Muscle layer of duodenum (tissue), 2 donors: ENCODE measurements at regions not wholly inside any gene's neighbourhood (a gene's known extent, or its start where the extent isn't known, plus 50 kb on each side); places are given as distances from the start of the nearest gene placed in this dataset.

Source experiments
- H3K27ac ChIP-seq: one replicate; pipeline ENCODE4 v1.7.0; 2013; ENCODE audit warnings: mild to moderate bottlenecking, low read length
- H3K27me3 ChIP-seq: one replicate; pipeline ENCODE4 v1.7.0; 2013; ENCODE audit warnings: low read depth, mild to moderate bottlenecking, control low read depth, low read length
- H3K36me3 ChIP-seq, 2 donors: one replicate each; pipeline ENCODE4 v1.7.0; 2013; ENCODE audit warnings: low read length in 2 of 2, control low read depth in 1 of 2, mild to moderate bottlenecking in 1 of 2; ENCODE audit not compliant: insufficient read depth in 2 of 2, control insufficient read depth in 1 of 2
- H3K4me1 ChIP-seq, 2 donors: one replicate each; pipeline ENCODE4 v1.7.0; 2013; ENCODE audit warnings: low read length in 2 of 2, mild to moderate bottlenecking in 2 of 2, control low read depth in 1 of 2, moderate library complexity in 1 of 2; ENCODE audit not compliant: insufficient read depth in 2 of 2, control insufficient read depth in 1 of 2
- H3K4me3 ChIP-seq, 2 donors: one replicate each; pipeline ENCODE4 v1.7.0; 2013; ENCODE audit warnings: low read length in 2 of 2, low read depth in 1 of 2, mild to moderate bottlenecking in 1 of 2
- H3K9me3 ChIP-seq, 2 donors: one replicate each; pipeline ENCODE4 v1.7.0; 2013; ENCODE audit warnings: low read length in 2 of 2, control low read depth in 1 of 2, mild to moderate bottlenecking in 1 of 2; ENCODE audit not compliant: control insufficient read depth in 1 of 2
- donor health status: healthy.

- Histone ChIP-seq H3K9me3 (peaks cover 4% of the 10 kb centered on the region in 2 donors), H3K27ac (no peak overlapping the region), H3K4me3 (no peak overlapping the region), H3K27me3 (no peaks in the 10 kb centered on the region), H3K4me1 (peaks cover 0 to 4% of the 10 kb centered on the region in 2 donors), H3K36me3 (no peaks in the 10 kb centered on the region)
These were observed 445.7 kb upstream of the CDH4 start for GRCh38 chr20:60806354-60806753.

GRCh38 chr20:60806824-60807223 is 445.2 kb upstream of the CDH4 start:
- Histone ChIP-seq H3K27me3 (no peaks in the 10 kb centered on the region), H3K4me1 (peaks cover 0 to 4% of the 10 kb centered on the region in 2 donors)

GRCh38 chr20:60808003-60808672 is 443.9 kb upstream of the CDH4 start:
- H3K4me1 ChIP-seq: peaks cover 0 to 4% of the 10 kb centered on the region in 2 donors
- H3K27ac ChIP-seq: no peak overlapping the region
- no peak overlapping the region for H3K4me3 ChIP-seq
- no peaks in the 10 kb centered on the region for H3K27me3 ChIP-seq
- peaks cover 0 to 4% of the 10 kb centered on the region in 2 donors for H3K9me3 ChIP-seq
- H3K36me3 ChIP-seq: no peaks in the 10 kb centered on the region

More at GRCh38 chr20:60806824-60807223, 445.2 kb upstream of the CDH4 start:
- Histone ChIP-seq H3K9me3 (peaks cover 0 to 4% of the 10 kb centered on the region in 2 donors), H3K36me3 (no peaks in the 10 kb centered on the region), H3K4me3 (no peak overlapping the region), H3K27ac (no peak overlapping the region)

GRCh38 chr20:60808701-60809100 is 443.4 kb upstream of the CDH4 start:
- H3K27me3 ChIP-seq: no peaks in the 10 kb centered on the region
- H3K9me3 ChIP-seq: peaks cover 0 to 4% of the 10 kb centered on the region in 2 donors
- H3K36me3 ChIP-seq: no peaks in the 10 kb centered on the region
- peaks cover 0 to 4% of the 10 kb centered on the region in 2 donors for H3K4me1 ChIP-seq
- no peak overlapping the region for H3K27ac ChIP-seq
- H3K4me3 ChIP-seq: no peak overlapping the region

- Histone ChIP-seq H3K4me1 (no peaks in the 10 kb centered on the region), H3K4me3 (no peak overlapping the region), H3K36me3 (no peaks in the 10 kb centered on the region), H3K27me3 (no peaks in the 10 kb centered on the region), H3K27ac (no peak overlapping the region), H3K9me3 (peaks cover 0 to 4% of the 10 kb centered on the region in 2 donors)
These were observed 441.5 kb upstream of the CDH4 start for GRCh38 chr20:60810561-60810960.

- no peaks in the 10 kb centered on the region for H3K36me3 ChIP-seq
- H3K27me3 ChIP-seq: no peaks in the 10 kb centered on the region
- no peak overlapping the region for H3K27ac ChIP-seq
- no peaks in the 10 kb centered on the region for H3K4me1 ChIP-seq
- no peak overlapping the region for H3K4me3 ChIP-seq
- H3K9me3 ChIP-seq: peaks cover 0 to 4% of the 10 kb centered on the region in 2 donors
These were observed 439.5 kb upstream of the CDH4 start for GRCh38 chr20:60812561-60812960.

- no peaks in the 10 kb centered on the region for H3K36me3 ChIP-seq
- peaks cover 0 to 4% of the 10 kb centered on the region in 2 donors for H3K9me3 ChIP-seq
- H3K4me3 ChIP-seq: no peak overlapping the region
- no peak overlapping the region for H3K27ac ChIP-seq
- H3K4me1 ChIP-seq: no peaks in the 10 kb centered on the region
- H3K27me3 ChIP-seq: no peaks in the 10 kb centered on the region
These were observed 439.0 kb upstream of the CDH4 start for GRCh38 chr20:60813066-60813465.

GRCh38 chr20:60815656-60816055 is 436.4 kb upstream of the CDH4 start:
- Histone ChIP-seq H3K9me3 (no peaks in the 10 kb centered on the region), H3K27ac (no peak overlapping the region), H3K36me3 (no peaks in the 10 kb centered on the region), H3K27me3 (no peaks in the 10 kb centered on the region), H3K4me1 (no peaks in the 10 kb centered on the region), H3K4me3 (no peak overlapping the region)

GRCh38 chr20:60816901-60817300 is 435.2 kb upstream of the CDH4 start:
- Histone ChIP-seq H3K9me3 (no peaks in the 10 kb centered on the region), H3K27me3 (no peaks in the 10 kb centered on the region), H3K4me3 (no peak overlapping the region), H3K27ac (no peak overlapping the region), H3K4me1 (no peaks in the 10 kb centered on the region), H3K36me3 (no peaks in the 10 kb centered on the region)

- no peaks in the 10 kb centered on the region for H3K4me1 ChIP-seq
- no peaks in the 10 kb centered on the region for H3K36me3 ChIP-seq
- H3K9me3 ChIP-seq: no peaks in the 10 kb centered on the region
- H3K27ac ChIP-seq: no peak overlapping the region
- H3K4me3 ChIP-seq: no peak overlapping the region
- no peaks in the 10 kb centered on the region for H3K27me3 ChIP-seq
These were observed 434.2 kb upstream of the CDH4 start for GRCh38 chr20:60817891-60818290.

- Histone ChIP-seq H3K36me3 (no peaks in the 10 kb centered on the region), H3K4me1 (no peaks in the 10 kb centered on the region), H3K4me3 (no peak overlapping the region), H3K27me3 (no peaks in the 10 kb centered on the region), H3K9me3 (no peaks in the 10 kb centered on the region), H3K27ac (no peak overlapping the region)
These were observed 432.6 kb upstream of the CDH4 start for GRCh38 chr20:60819511-60819910.

- Histone ChIP-seq H3K27ac (no peak overlapping the region), H3K27me3 (no peaks in the 10 kb centered on the region), H3K4me1 (no peaks in the 10 kb centered on the region), H3K36me3 (no peaks in the 10 kb centered on the region), H3K9me3 (no peaks in the 10 kb centered on the region), H3K4me3 (no peak overlapping the region)
These were observed 431.9 kb upstream of the CDH4 start for GRCh38 chr20:60820149-60820548.
